H54 (cell line): ENCODE measurements at regions not wholly inside any gene's neighbourhood (a gene's known extent, or its start where the extent isn't known, plus 50 kb on each side); places are given as distances from the start of the nearest gene placed in this dataset.

Experiments
- DNase-seq: peaks from one replicate; pipeline ENCODE4 v3.0.0; 2011; ENCODE audit warnings: low spot score, mixed read lengths; ENCODE audit not compliant: insufficient read length
- FAIRE-seq: peaks from 3 replicates; lab custom pipeline; 2011; peaks lifted over from hg19 to GRCh38; lab: Jason Lieb, UNC
- POLR2A ChIP-seq: IDR thresholded peaks from 2 replicates; pipeline ENCODE4 v1.6.1; 2011; ENCODE audit warnings: low read depth, mild to moderate bottlenecking, low read length

DNA sequence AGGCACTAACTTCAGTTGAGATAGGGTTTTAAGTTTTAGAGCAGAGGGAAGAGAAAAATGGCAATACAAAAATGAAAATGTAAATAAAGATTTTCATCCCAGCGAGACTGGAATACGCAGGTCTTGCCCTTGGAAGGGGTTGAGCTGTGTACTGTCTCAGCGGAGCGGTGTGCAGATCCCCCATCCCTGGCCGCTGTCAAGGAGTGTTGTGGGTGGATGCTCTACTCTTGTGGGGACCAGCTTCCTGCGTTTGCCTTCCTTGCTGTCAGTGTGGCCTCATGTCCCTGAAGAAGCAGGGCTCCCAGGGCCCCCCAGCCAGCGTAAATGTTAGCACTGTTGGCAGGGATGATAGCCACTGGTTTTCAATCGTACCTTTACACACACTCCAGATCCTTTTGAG lies 249.7 kb upstream of the PITRM1 start:
- FAIRE-seq (no peak), DNase-seq (no peak)
- TF ChIP-seq POLR2A, result no peak

DNA sequence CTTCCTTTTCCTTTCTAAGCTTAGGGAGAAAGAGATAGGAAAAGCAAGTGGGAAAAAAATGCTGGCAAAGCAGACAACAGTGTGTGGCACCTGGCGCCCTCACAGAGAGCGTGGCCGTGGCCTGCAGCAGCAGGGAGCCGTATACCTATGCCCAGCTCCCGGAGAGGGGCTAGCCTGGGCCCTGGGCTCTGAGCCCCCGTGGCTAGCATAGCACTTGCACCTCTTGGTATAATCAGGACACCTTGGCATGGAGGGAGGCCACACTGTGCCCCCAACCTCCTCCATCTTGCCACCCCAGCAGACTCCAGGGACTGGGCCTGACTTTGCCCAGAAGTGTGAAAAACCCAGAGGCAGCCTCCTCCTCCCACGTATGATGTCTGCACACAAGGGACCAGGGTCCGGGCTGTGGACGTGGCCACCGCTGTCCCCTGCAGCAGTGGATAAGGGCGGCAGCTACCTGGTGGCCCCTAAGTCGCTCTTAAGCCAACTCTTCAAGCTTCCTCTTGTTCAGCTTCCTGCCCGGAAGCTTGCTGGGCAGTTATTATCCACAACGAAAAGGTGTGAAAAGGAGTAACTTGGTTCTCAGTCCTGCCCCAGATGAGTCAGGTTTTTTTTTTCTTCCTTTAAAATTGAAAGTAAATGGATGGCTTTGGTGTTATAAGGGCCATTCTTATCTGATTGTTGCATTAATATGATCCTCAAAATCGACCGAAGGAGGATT lies 249.1 kb upstream of the PITRM1 start:
- TF ChIP-seq POLR2A, result no peak
- FAIRE-seq (no peak), DNase-seq (no peak)

DNA sequence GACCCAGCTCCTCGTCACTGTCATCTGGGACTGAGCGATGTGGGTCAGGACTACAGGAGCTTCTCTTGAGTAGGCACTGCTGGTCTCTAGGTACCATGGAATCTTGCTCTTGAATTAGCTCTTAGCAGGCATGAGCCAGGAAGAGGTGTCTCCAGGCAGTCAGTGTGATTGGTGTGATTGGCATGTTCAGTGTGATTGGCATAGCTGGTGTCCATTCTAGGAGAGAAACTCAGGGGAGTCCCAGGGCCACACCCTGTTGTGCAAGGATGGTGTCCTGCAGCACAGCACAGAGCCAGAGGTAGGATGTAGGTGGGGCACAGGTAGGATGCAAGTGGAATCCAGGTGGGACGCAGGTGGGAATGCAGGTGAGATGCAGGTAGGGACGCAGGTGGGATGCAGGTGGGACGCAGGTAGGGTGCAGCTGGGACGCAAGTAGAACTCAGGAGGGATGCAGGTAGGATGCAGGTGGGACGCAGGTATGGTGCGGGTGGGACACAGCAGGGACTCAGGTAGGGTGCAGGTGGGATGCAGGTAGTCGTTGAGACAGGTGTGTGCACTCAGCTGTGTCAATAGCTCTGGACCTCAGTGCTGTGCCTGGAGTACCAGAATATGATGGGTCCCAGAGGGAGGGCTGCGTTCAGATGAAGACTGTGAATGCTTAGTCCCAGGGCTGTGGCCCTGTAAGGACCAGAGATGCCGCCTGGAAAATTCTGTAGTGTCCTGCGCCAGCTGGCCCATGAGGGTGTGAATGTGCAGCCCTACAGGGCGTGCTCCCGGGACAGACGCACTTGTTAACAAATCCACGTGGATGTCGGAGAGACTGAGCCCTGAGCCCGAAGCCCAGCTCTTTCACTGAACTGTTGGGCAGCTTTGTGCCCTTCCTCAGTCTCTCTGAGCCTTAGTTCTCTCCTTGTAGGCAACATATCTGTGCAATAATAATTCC lies 248.2 kb upstream of the PITRM1 start:
- no peak for TF ChIP-seq POLR2A
- FAIRE-seq (no peak), DNase-seq (no peak)

DNA sequence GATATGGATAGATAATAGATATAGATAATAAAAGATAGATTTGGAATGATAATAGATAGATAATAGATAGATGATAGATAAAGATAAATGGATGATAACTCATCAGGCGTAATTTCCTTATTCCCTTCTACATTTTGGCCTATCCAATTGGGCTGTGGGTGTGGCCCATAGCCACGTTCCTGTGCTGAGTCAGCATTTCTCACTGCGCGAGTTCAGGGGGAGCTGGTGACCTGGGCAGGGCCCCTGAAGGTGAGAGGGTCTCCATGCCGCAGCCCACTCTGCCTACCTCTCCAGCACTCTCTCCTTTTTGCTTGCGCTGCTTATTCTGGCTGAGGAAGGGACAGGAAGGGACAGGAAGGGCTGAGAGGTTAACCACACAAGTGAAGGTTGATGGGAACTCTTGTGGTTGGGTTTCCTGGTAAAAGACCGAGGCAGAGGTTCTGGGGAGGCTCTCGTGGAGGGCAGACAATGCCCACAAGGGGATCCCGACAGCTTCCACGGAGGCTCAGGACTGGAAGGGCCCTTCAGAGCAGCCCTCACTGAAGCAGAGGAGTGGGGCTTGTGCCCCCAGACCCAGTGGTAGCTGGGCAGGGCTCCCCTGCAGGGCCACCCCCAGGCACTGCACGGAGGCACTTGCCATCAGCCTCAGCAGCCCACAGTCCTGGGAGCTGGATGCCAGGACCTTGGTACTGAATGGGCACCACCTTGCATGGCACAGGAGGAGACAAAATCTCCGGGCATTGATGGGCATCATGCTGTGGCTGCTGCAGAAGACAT lies 247.3 kb upstream of the PITRM1 start:
- DNase-seq (no peak), FAIRE-seq (no peak)
- TF ChIP-seq POLR2A, result no peak

DNA sequence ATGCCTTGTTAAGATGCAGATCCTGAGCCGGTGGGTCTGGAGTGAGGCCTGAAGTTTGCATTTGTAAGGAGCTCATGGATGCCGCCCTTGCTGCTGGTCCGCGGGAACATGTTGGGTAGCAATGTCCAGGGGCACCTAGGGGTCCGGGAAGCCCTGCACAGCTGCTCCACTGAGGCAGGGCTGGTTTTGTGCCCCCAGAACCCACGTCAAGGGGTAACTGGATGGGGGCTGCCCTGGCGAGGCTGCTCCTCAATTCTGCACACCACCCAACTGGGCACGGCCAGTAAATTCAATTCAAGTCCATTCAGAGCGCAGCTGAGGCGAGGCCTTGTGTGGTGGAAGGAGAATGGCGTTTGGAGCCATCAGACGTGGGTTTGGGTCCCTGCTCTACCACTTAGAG lies 246.3 kb upstream of the PITRM1 start:
- FAIRE-seq (no peak), DNase-seq (no peak)
- no peak for TF ChIP-seq POLR2A

DNA sequence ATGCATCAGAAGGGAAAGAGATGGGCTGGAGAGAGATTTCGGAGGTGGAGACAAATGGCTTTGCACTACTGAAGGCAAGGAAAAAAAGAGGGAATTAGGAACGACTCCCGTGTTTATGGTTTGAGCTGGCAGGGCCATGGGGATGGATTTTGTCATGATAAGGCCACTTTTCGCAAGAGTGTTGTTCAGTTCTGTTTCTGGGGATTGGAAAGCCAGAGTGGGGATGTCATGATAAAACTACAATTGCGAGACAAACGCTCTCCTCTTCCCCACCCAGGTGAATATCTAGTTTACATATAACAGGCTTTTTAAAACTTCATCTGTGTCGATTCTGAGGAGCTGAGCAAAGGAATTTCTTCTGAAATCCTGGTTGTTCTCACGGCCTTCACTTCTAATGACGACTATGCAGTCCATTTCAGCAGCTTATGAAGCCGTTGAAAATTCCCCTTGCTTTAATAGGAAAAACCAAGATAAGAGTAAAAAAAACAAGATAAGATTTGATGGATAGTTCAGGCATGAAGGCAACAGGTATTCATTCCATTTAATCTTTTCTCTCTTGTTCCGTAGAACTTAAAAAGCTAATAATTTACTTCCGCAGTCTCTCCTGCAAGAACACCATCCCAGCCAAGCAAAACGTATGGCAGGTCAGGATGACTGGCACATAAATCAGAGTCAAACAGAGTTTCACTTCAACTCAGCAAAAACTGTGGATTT lies 245.6 kb upstream of the PITRM1 start:
- no peak for TF ChIP-seq POLR2A
- DNase-seq, result no peak
- FAIRE-seq, result no peak

DNA sequence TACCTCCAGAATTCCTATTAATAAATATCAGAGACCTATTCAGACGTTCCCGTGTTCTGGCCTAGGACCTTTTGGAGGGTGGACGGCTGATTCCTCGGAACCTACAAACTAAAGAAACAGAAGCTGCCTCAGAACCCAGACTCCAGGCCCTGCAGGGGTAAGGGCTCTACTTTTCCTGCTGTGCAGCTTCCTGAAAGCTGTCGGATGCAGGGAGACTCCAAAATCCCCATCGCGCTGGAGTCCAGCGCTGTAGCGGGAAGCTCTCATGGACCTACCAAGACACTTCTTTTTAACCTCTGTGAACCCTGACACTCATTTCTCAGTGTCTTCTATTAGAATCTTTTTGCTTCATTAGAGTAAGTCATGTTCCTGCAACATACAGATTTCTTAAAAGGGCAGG lies 244.5 kb upstream of the PITRM1 start:
- no peak for TF ChIP-seq POLR2A
- DNase-seq, result no peak
- no peak for FAIRE-seq

DNA sequence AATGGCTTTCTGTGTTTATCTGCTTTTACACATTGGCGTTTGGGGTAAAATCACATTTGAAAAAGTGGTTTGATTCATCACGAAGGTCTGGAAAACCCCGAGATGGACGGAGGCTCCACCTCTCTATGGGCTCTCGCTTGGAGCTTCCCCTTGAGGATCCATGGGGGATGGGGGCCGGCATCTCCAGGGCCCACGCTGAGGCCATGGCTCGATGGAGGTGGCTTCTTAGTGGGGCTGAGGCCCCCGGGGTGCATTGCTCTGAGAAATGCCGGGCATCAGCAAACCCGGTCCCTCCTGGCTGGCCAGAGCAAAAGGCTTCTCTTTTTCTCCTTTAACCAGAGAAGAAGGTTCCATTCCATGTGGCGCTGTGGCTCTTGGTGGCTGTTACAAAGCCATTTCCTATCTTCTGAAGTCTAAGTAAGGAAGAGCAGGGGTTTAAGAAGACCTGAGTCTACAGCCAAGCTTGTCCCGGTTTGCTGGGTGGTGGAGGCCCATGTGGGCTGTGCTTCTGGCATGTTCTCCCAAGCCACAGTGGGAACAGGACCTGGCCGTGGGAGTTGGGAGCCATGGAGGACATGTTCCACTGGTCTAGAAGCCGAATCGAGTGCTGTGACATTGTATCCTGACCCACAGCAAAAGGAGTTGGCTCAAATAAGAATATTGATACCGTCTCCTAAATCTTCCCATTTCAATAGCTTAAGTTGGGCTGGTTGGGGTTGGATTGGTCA lies 243.5 kb upstream of the PITRM1 start:
- FAIRE-seq, result no peak
- TF ChIP-seq POLR2A, result no peak
- no peak for DNase-seq

DNA sequence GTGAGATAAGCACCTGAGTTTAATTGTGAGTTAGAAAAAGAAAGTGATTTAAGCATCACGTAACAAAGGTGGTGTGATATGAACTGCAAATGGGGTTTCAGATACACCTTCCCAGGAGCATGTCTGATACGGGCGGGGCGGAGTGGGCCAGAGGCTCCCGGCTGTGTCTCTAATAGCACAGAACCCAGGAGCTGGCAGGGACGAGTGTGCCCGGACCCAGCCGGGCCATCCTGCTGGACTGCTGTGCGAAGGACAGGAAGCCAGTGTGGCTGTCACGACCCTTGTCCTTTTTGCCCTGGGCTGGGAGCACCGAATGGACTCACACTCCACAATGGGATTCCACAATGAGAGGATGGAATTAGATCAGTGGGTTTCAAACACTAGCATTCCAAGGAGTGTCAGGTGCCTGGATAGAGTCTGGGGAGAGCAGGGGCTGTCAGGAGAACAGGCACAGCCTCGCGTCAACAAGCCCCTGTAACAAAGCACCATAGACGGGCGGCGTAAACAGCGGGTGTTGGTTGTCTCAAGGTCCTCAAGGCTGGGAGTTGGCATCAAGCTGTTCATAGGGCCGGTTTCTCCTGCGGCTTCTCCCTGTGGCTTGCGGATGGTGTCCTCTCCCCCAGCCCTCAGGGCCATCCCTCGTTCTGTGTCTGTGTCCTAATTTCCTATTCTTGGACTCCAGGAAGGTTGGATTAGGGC lies 242.6 kb upstream of the PITRM1 start:
- DNase-seq, result no peak

DNA sequence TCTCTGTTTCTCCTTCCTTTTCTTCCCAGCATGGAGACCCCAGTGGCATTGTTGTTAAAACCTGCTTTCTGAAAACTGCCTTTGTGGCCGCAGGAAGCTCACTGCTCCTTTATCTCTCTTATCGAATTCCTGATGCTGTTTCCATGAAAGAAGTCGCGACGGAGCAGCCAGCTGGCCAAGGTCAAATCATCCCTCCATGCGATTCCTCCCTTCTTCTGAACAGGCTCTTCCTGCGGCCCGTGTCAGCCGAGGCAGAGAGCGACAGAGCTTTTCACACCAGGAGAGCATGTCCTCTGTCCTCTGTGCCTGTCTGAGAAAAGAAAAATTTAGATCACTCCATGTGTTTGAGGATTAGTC lies 242.1 kb upstream of the PITRM1 start:
- DNase-seq, result no peak
- FAIRE-seq, result no peak
- no peak for TF ChIP-seq POLR2A

More for the DNA sequence above, 242.6 kb upstream of the PITRM1 start:
- FAIRE-seq, result no peak
- no peak for TF ChIP-seq POLR2A

DNA sequence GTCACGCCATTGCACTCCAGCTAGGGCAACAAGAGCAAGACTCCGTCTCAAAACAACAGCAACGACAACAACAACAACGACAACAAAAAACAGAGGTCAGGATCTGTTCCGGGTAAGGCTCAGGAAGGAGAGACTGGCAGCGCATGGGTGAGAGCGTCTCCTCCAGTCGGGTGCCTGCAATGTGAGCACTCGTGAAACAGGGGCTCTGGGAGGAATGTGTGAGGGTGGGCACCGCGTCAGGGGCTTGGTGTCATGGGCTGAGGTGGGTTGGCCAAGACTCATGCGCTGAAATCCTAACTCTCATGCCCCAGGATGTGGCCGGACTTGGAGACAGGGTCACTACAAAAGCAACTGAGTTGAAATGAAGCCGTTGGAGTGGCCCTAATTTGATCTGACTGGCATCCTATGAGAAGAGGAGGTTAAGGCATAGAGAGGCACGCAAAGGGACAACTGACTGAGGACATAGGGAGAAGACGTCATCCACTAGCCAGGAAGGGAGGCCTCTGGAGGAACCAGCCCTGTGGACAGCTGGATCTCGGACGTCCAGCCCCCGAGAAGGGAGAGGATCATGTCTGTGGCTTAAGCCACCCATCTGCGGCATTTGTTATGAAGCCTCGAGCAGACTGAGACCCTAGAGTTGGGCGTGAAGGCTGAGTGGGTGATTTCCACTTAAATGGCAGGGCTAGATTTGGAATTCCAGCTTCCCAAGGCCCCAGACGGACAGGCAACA lies 241.5 kb upstream of the PITRM1 start:
- no peak for DNase-seq
- no peak for TF ChIP-seq POLR2A
- no peak for FAIRE-seq

DNA sequence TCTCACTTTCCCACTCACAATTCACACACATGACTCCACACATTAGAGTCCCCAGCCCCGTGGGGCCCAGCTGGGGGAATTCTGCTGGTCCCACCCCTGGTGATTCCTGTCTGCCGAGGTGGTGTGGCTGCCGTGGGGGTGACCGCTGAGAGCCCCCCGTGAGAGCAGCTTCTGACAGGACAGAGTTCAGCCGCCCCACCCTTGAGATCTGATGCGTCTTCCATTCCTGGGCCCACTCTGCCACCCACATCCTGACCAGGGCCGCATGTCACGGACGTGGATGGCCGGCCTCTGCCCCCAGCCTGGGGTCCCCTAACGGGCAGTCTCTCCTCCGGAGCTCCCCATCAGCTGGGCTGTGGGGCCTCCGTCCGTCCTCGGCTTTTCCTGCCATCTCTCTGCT lies 240.1 kb upstream of the PITRM1 start:
- FAIRE-seq, result no peak
- DNase-seq, result no peak
- no peak for TF ChIP-seq POLR2A
